ENCODE measurements at regions not wholly inside any gene's neighbourhood (a gene's known extent, or its start where the extent isn't known, plus 50 kb on each side); places are given as distances from the start of the nearest gene placed in this dataset.

DNA sequence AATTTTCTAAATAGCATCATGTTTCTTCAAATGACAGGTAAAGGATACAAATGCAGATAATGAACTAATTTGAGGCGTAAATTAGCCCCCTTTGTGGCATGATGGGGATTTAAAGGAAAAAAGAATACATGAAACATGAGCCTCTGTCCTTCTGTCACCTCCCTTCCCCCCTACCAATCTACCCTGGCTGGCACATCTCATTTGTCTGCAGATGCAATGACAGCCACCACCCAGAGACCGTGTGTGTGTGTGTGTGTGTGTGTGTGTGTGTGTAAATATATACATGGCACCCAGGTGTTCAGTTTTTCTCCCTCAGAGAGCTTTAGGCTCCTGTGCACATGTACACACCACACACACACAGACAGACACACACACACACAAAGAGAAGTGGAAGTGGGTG is 451.1 kb downstream of the RWDD3 start:
- Histone ChIP-seq H3K9ac (ENCODE audit: insufficient read depth, low read length, poor library complexity, severe bottlenecking) (no peak overlapping the region), H2AFZ (ENCODE audit: insufficient read depth, low read depth, low read length, poor library complexity, severe bottlenecking) (no peak overlapping the region), H3K4me1 (ENCODE audit: control insufficient read depth in 1 of 2, insufficient read depth in 2 of 2, low read length in 2 of 2) (no peaks in the 10 kb centered on the region), H3K4me3 (replicated peaks in 1 of 3; ENCODE audit: low read depth in 2 of 3, low read length in 3 of 3) (no peak overlapping the region), H4K20me1 (ENCODE audit: insufficient read depth, low read length) (no peaks in the 10 kb centered on the region), H3K4me2 (replicated peaks; ENCODE audit: extremely low read depth, low read length, poor library complexity, severe bottlenecking) (no peak overlapping the region), H3K9me3 (replicated peaks in 1 of 2; ENCODE audit: control insufficient read depth in 1 of 2, insufficient read depth in 1 of 2, low read length in 2 of 2) (peaks cover 0 to 4% of the 10 kb centered on the region in 2 donors), H3K27ac (ENCODE audit: low read depth in 1 of 2, low read length in 2 of 2) (no peak overlapping the region), H3K36me3 (replicated peaks in 1 of 2; ENCODE audit: control insufficient read depth in 1 of 2, insufficient read depth in 2 of 2, low read length in 2 of 2) (no peaks in the 10 kb centered on the region), H3K27me3 (ENCODE audit: control insufficient read depth in 2 of 2, insufficient read depth in 2 of 2, low read length in 2 of 2) (no peaks in the 10 kb centered on the region), H3K79me2 (ENCODE audit: insufficient read depth, low read length) (no peaks in the 10 kb centered on the region)
- H3K36me3 Mint-ChIP-seq: no peaks in the 10 kb centered on the region
- no peaks in the 10 kb centered on the region for H3K4me1 Mint-ChIP-seq
- no CpG with 5 or more reads among the region's 2 CpGs for WGBS (ENCODE audit: insufficient coverage)
- H3K9me3 Mint-ChIP-seq: peaks cover 0 to 6% (median 3%) of the 10 kb centered on the region in 7 donors
- TF ChIP-seq, protein P1, sequence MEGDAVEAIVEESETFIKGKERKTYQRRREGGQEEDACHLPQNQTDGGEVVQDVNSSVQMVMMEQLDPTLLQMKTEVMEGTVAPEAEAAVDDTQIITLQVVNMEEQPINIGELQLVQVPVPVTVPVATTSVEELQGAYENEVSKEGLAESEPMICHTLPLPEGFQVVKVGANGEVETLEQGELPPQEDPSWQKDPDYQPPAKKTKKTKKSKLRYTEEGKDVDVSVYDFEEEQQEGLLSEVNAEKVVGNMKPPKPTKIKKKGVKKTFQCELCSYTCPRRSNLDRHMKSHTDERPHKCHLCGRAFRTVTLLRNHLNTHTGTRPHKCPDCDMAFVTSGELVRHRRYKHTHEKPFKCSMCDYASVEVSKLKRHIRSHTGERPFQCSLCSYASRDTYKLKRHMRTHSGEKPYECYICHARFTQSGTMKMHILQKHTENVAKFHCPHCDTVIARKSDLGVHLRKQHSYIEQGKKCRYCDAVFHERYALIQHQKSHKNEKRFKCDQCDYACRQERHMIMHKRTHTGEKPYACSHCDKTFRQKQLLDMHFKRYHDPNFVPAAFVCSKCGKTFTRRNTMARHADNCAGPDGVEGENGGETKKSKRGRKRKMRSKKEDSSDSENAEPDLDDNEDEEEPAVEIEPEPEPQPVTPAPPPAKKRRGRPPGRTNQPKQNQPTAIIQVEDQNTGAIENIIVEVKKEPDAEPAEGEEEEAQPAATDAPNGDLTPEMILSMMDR (IDR thresholded peaks at IDR 0.05): no peak
- no peak overlapping the region for H3K4me3 Mint-ChIP-seq
- no peaks in the 10 kb centered on the region for H3K27me3 Mint-ChIP-seq (ENCODE audit: low read depth in 3 of 3)
- H3K27ac Mint-ChIP-seq: no peak overlapping the region
- intact Hi-C loops (cut with micrococcal nuclease): no loop called here
- DNase-seq: no peak

DNA sequence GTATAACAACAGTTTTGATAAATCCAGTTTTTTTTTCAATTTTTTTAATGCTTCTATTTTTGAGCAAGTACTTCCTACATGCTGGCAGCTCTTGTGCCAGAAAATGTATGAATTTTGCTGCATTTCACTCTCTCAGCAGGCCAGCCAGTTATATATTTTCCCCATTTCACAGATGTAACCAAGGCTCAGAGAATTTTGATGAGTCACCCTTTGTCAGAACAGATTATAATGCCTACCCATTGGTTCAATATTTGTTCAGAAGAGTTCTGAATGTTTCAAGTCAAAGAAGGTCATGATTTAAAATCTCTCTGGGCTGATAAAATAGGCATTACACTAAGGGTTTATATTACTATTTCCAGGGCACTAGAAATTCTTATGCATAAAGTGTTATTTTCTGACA is 452.2 kb downstream of the RWDD3 start:
- Mint-ChIP-seq H3K36me3 (no peaks in the 10 kb centered on the region), H3K27me3 (ENCODE audit: low read depth in 3 of 3) (no peaks in the 10 kb centered on the region), H3K4me1 (no peaks in the 10 kb centered on the region), H3K27ac (no peak overlapping the region), H3K9me3 (peaks cover 0 to 7% (median 4%) of the 10 kb centered on the region in 7 donors), H3K4me3 (no peak overlapping the region)
- no peaks in the 10 kb centered on the region for H3K36me3 ChIP-seq (replicated peaks in 1 of 2; ENCODE audit: control insufficient read depth in 1 of 2, insufficient read depth in 2 of 2, low read length in 2 of 2)
- H3K9me3 ChIP-seq (replicated peaks in 1 of 2; ENCODE audit: control insufficient read depth in 1 of 2, insufficient read depth in 1 of 2, low read length in 2 of 2): peaks cover 2 to 15% of the 10 kb centered on the region in 2 donors
- TF ChIP-seq, protein P1 (IDR thresholded peaks at IDR 0.05): no peak
- no peak overlapping the region for H3K27ac ChIP-seq (ENCODE audit: low read depth in 1 of 2, low read length in 2 of 2)
- H3K79me2 ChIP-seq (ENCODE audit: insufficient read depth, low read length): no peaks in the 10 kb centered on the region
- H3K9ac ChIP-seq (ENCODE audit: insufficient read depth, low read length, poor library complexity, severe bottlenecking): no peak overlapping the region
- no peaks in the 10 kb centered on the region for H3K4me1 ChIP-seq (ENCODE audit: control insufficient read depth in 1 of 2, insufficient read depth in 2 of 2, low read length in 2 of 2)
- H3K4me2 ChIP-seq (replicated peaks; ENCODE audit: extremely low read depth, low read length, poor library complexity, severe bottlenecking): no peak overlapping the region
- H4K20me1 ChIP-seq (ENCODE audit: insufficient read depth, low read length): no peaks in the 10 kb centered on the region
- H3K27me3 ChIP-seq (ENCODE audit: control insufficient read depth in 2 of 2, insufficient read depth in 2 of 2, low read length in 2 of 2): no peaks in the 10 kb centered on the region
- no peak overlapping the region for H2AFZ ChIP-seq (ENCODE audit: insufficient read depth, low read depth, low read length, poor library complexity, severe bottlenecking)
- intact Hi-C loops (cut with micrococcal nuclease): no loop called here
- H3K4me3 ChIP-seq (replicated peaks in 1 of 3; ENCODE audit: low read depth in 2 of 3, low read length in 3 of 3): no peak overlapping the region
- DNase-seq: no peak

Measured in CD14-positive monocyte (primary cell).